ENCODE measurements at regions not wholly inside any gene's neighbourhood (a gene's known extent, or its start where the extent isn't known, plus 50 kb on each side); places are given as distances from the start of the nearest gene placed in this dataset.

DNA sequence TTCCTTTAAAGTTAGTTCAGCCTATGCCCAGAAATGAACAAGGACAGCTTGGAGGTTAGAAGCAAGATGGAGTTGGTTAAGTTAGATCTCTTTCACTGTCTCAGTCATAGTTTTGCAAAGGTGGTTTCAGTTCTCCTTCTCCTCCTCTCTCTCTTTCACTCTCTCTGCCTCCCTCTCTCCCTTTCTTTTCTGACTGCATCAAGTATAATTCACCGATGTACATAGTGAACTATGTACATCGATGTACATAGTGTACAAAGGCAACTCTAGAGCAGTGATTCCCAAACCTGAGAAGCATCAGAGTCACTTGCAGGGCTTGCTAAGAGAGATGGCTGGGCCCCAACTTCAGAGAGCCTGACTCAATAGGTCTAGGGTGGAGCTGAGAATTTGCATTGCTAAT lies 1259.7 kb downstream of the TYW1 start:
- FAIRE-seq, result no peak
- TF ChIP-seq, protein P1, sequence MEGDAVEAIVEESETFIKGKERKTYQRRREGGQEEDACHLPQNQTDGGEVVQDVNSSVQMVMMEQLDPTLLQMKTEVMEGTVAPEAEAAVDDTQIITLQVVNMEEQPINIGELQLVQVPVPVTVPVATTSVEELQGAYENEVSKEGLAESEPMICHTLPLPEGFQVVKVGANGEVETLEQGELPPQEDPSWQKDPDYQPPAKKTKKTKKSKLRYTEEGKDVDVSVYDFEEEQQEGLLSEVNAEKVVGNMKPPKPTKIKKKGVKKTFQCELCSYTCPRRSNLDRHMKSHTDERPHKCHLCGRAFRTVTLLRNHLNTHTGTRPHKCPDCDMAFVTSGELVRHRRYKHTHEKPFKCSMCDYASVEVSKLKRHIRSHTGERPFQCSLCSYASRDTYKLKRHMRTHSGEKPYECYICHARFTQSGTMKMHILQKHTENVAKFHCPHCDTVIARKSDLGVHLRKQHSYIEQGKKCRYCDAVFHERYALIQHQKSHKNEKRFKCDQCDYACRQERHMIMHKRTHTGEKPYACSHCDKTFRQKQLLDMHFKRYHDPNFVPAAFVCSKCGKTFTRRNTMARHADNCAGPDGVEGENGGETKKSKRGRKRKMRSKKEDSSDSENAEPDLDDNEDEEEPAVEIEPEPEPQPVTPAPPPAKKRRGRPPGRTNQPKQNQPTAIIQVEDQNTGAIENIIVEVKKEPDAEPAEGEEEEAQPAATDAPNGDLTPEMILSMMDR (IDR thresholded peaks at IDR 0.05; ENCODE audit: borderline replicate concordance, extremely low read depth, insufficient read depth), result no peak

DNA sequence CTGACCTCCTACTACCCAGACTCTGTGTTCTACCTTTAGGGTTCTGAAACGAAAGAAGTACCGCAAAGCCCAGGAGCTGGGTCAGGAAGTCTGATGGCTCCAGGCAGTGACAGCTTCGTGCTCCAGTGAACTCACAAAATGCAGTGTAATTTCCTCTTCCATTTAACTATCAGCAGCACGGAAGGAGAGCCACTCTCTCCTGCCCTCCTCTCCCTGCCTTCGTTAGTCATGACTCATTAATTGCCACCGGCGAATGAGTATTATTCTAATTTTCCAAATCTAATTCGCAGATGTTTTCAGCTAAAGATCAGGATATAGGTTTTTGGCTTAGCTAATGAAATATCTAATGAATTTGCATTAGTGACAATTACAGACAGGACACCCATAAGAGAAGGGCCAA lies 1262.0 kb downstream of the TYW1 start:
- TF ChIP-seq, protein P1 (IDR thresholded peaks at IDR 0.05; ENCODE audit: borderline replicate concordance, extremely low read depth, insufficient read depth), result no peak
- Histone ChIP-seq H3K9me3 (ENCODE audit: control insufficient read depth in 2 of 3, insufficient read depth in 1 of 3, low read length in 3 of 3) (no peaks in the 10 kb centered on the region), H3K4me1 (ENCODE audit: control insufficient read depth in 2 of 3, insufficient read depth in 2 of 3, low read depth in 1 of 3, low read length in 3 of 3) (no peaks in the 10 kb centered on the region), H3K4me3 (ENCODE audit: low read length in 3 of 3) (no peak overlapping the region), H3K27ac (ENCODE audit: low read depth in 2 of 2, low read length in 2 of 2) (no peak overlapping the region), H3K36me3 (ENCODE audit: control insufficient read depth in 2 of 3, insufficient read depth in 3 of 3, low read length in 3 of 3) (no peaks in the 10 kb centered on the region), H3K27me3 (ENCODE audit: control insufficient read depth, insufficient read depth, low read length) (peaks cover 3% of the 10 kb centered on the region), H3K9ac (ENCODE audit: low read length in 3 of 3) (no peak overlapping the region)
- intact Hi-C loops (cut with DNase I), result no loop called here
- no peak for FAIRE-seq
- DNase-seq, result peak in 4 of 5 donors; percentile 48 to 87 (median 73)

More for the DNA sequence above, 1259.7 kb downstream of the TYW1 start:
- H3K36me3 ChIP-seq (ENCODE audit: control insufficient read depth in 2 of 3, insufficient read depth in 3 of 3, low read length in 3 of 3), result no peaks in the 10 kb centered on the region
- intact Hi-C loops (cut with DNase I), result no loop called here
- H3K9me3 ChIP-seq (ENCODE audit: control insufficient read depth in 2 of 3, insufficient read depth in 1 of 3, low read length in 3 of 3), result peaks cover 0 to 4% (median 0%) of the 10 kb centered on the region in 3 donors
- no peaks in the 10 kb centered on the region for H3K4me1 ChIP-seq (ENCODE audit: control insufficient read depth in 2 of 3, insufficient read depth in 2 of 3, low read depth in 1 of 3, low read length in 3 of 3)
- peaks cover 3% of the 10 kb centered on the region for H3K27me3 ChIP-seq (ENCODE audit: control insufficient read depth, insufficient read depth, low read length)
- no peak overlapping the region for H3K27ac ChIP-seq (ENCODE audit: low read depth in 2 of 2, low read length in 2 of 2)
- no peak for DNase-seq
- no peak overlapping the region for H3K9ac ChIP-seq (ENCODE audit: low read length in 3 of 3)
- H3K4me3 ChIP-seq (ENCODE audit: low read length in 3 of 3), result no peak overlapping the region

DNA sequence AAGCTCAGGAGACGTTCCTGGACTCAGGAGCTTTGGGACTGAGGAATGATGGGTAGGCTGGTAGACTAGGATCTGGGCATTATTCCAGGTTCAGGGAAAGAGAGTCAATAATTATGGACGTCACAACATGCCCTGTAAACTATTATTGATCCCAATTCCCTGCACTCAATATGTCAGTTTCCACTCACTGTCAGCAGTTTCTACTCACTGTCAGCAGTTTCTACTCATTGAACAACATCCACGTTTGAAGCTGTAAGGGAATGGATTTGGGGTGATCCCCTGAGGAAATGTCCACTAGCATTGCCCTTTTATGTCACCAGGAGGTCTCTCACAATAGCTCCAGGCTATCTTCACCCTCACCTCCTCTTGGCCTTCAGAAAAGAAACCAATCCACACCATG lies 1268.6 kb downstream of the TYW1 start:
- intact Hi-C loops (cut with DNase I), result no loop called here
- H3K27me3 ChIP-seq (ENCODE audit: control insufficient read depth, insufficient read depth, low read length), result no peaks in the 10 kb centered on the region
- FAIRE-seq, result no peak
- TF ChIP-seq, protein P1 (IDR thresholded peaks at IDR 0.05; ENCODE audit: borderline replicate concordance, extremely low read depth, insufficient read depth), result no peak
- H3K9ac ChIP-seq (ENCODE audit: low read length in 3 of 3), result no peak overlapping the region
- no peak for DNase-seq
- H3K4me3 ChIP-seq (ENCODE audit: low read length in 3 of 3), result no peak overlapping the region
- H3K4me1 ChIP-seq (ENCODE audit: control insufficient read depth in 2 of 3, insufficient read depth in 2 of 3, low read depth in 1 of 3, low read length in 3 of 3), result no peaks in the 10 kb centered on the region
- peaks cover 0 to 13% (median 6%) of the 10 kb centered on the region in 3 donors for H3K9me3 ChIP-seq (ENCODE audit: control insufficient read depth in 2 of 3, insufficient read depth in 1 of 3, low read length in 3 of 3)
- H3K36me3 ChIP-seq (ENCODE audit: control insufficient read depth in 2 of 3, insufficient read depth in 3 of 3, low read length in 3 of 3), result no peaks in the 10 kb centered on the region
- H3K27ac ChIP-seq (ENCODE audit: low read depth in 2 of 2, low read length in 2 of 2), result no peak overlapping the region

DNA sequence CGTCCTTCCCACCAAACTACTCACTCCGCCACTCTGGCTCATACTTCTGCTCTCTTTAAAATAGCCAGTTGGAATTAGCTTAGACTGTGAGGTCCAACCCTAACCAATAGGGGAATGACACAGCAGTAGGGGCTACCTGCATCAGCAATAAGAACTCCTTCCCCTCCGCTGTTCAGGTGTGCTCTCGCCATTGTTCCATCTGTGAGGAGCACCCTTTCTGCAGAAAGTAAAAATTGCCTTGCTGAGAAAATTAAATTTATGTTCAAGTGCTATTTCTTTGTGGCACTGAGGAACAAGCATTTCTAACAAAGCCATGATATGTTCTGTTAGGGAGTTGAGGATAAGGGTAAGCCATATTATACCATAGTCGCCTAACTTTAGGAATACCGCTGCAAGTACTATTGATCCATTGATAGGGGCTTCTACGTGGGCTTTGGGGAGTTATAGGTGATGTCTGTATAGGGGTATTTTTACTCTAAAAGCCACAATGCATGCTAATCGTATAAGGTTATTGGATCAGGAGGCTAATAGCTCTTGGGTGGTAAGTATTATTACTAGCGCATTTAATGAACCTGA lies 1269.5 kb downstream of the TYW1 start:
- H3K9ac ChIP-seq (ENCODE audit: low read length in 3 of 3), result no peak overlapping the region
- no peaks in the 10 kb centered on the region for H3K36me3 ChIP-seq (ENCODE audit: control insufficient read depth in 2 of 3, insufficient read depth in 3 of 3, low read length in 3 of 3)
- H3K27ac ChIP-seq (ENCODE audit: low read depth in 2 of 2, low read length in 2 of 2), result no peak overlapping the region
- H3K4me1 ChIP-seq (ENCODE audit: control insufficient read depth in 2 of 3, insufficient read depth in 2 of 3, low read depth in 1 of 3, low read length in 3 of 3), result no peaks in the 10 kb centered on the region
- intact Hi-C loops (cut with DNase I), result no loop called here
- no peak for FAIRE-seq
- H3K27me3 ChIP-seq (ENCODE audit: control insufficient read depth, insufficient read depth, low read length), result no peaks in the 10 kb centered on the region
- no peak for DNase-seq
- H3K9me3 ChIP-seq (ENCODE audit: control insufficient read depth in 2 of 3, insufficient read depth in 1 of 3, low read length in 3 of 3), result peaks cover 0 to 13% (median 6%) of the 10 kb centered on the region in 3 donors
- no peak overlapping the region for H3K4me3 ChIP-seq (ENCODE audit: low read length in 3 of 3)
- TF ChIP-seq, protein P1 (IDR thresholded peaks at IDR 0.05; ENCODE audit: borderline replicate concordance, extremely low read depth, insufficient read depth), result no peak

Measured in kidney (tissue), 13 donors.